Neural crest cell (in vitro differentiated cells): ENCODE measurements at regions not wholly inside any gene's neighbourhood (a gene's known extent, or its start where the extent isn't known, plus 50 kb on each side); places are given as distances from the start of the nearest gene placed in this dataset.
A peak's percentile ranks its signal among the peaks of the same experiment; 100 is the strongest.

Experiments used
- DNase-seq: peaks from one replicate; pipeline ENCODE4 v3.0.0; 2021; ENCODE audit warnings: low read depth, mixed read lengths, low spot score
- H3K27ac Mint-ChIP-seq: one replicate; pipeline ENCODE4 v1.8.0; 2021; ENCODE audit warnings: mild to moderate bottlenecking, mixed read lengths; ENCODE audit not compliant: unreplicated experiment
- H3K27me3 Mint-ChIP-seq: 2 replicates; pipeline ENCODE4 v1.8.0; 2021; ENCODE audit warnings: low read depth, mild to moderate bottlenecking, mixed read lengths
- H3K36me3 Mint-ChIP-seq: 2 replicates; pipeline ENCODE4 v1.8.0; 2021; ENCODE audit warnings: low read depth, mild to moderate bottlenecking, mixed read lengths
- H3K4me1 Mint-ChIP-seq: 2 replicates; pipeline ENCODE4 v1.8.0; 2021; ENCODE audit warnings: mixed read lengths
- H3K4me3 Mint-ChIP-seq: one replicate; pipeline ENCODE4 v1.8.0; 2021; ENCODE audit warnings: mild to moderate bottlenecking, mixed read lengths
- H3K9me3 Mint-ChIP-seq: 2 replicates; pipeline ENCODE4 v1.8.0; 2021; ENCODE audit warnings: mixed read lengths
- CTCF ChIP-seq: fragments of 200-600 bp; sonication (generic); conservative IDR thresholded peaks from 2 replicates; pipeline ENCODE4 v1.5.0; 2021; ENCODE audit warnings: antibody characterized with exemption, mild to moderate bottlenecking

DNA sequence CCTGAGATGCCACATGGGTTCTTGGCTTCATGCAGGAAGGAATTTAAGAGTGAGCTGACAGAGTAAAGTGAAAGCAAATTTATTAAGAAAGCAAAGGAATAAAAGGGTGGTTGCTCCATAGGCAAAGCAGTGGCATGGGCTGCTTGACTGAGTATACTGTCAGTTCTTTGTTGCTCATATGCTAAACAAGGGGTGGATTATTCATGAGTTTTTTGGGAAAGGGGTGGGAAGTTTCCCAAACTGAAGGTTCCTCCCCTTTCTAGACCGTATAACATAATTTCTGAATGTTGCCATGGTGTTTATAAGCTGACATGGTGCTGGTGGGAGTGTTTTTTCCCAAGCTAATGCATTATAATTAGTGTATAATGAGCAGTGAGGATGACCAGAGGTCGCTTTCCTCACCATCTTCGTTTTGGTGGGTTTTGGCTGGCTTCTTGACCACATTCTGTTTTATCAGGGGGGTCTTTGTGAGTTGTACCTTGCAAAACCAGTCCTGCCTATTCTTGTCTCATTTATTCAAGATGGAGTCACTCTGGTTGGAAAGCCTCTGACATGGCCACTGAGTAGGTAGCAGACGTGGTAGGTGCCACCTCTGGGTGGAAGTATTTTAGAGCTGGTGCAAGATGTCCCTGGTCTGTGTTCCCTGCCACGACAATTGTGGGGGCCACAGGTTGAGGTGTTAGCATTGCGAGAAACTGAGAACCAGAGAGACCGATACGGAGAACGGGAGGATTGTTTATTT, 107.5 kb upstream of the SDK1 start:
- peaks cover 75% of the 10 kb centered on the region for H3K4me1 Mint-ChIP-seq
- peak overlapping the region; percentile 96 for H3K27ac Mint-ChIP-seq
- TF ChIP-seq CTCF: no peak

DNA sequence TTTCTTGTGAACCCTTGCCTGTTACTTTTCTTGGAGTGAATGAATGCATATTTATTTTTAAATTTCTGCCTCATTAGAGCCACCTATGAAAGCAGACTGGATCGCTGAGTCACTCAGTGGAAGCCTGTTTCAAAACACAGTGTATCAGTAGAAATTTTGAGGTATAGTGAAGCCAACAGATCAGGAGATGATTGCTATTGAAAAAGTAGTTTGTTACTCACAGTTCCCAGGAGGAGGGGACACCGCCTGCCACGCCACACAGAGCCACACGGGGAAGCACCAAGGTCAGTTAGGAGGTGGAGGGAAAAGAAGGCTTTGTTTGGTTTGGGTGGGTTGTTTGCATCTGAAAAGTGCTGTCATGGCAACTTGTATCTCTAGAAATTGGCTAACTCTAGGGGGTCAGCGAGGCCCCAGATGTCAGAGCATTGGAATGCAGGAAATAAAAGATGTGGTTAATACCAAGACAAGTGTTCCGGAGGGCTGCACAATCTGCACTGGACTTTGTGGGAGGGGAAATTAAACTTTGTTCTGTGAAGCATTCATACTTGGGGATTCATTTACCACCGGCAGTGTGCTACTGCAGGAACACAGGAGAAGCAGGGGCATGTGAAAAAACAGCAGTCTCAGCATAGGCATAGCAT, 106.4 kb upstream of the SDK1 start:
- peaks cover 7% of the 10 kb centered on the region for H3K9me3 Mint-ChIP-seq
- peak; percentile 53 for DNase-seq
- H3K27me3 Mint-ChIP-seq: no peaks in the 10 kb centered on the region
- peak; percentile 54 for TF ChIP-seq CTCF
- peaks cover 11% of the 10 kb centered on the region for H3K36me3 Mint-ChIP-seq
- H3K4me3 Mint-ChIP-seq: peak overlapping the region; percentile 77
- H3K4me1 Mint-ChIP-seq: peaks cover 70% of the 10 kb centered on the region
- H3K27ac Mint-ChIP-seq: peak overlapping the region; percentile 96

More for the DNA sequence above, 107.5 kb upstream of the SDK1 start:
- Mint-ChIP-seq H3K36me3 (peaks cover 9% of the 10 kb centered on the region), H3K9me3 (peaks cover 7% of the 10 kb centered on the region), H3K27me3 (no peaks in the 10 kb centered on the region), H3K4me3 (peak overlapping the region; percentile 53)
- no peak for DNase-seq

GRCh38 chr7:3195160-3195559, 105.9 kb upstream of the SDK1 start:
- Mint-ChIP-seq H3K36me3 (peaks cover 14% of the 10 kb centered on the region), H3K27ac (peak overlapping the region; percentile 96), H3K4me3 (peak overlapping the region; percentile 77), H3K4me1 (peaks cover 70% of the 10 kb centered on the region), H3K27me3 (no peaks in the 10 kb centered on the region), H3K9me3 (peaks cover 7% of the 10 kb centered on the region)
- no peak for TF ChIP-seq CTCF
- no peak for DNase-seq

DNA sequence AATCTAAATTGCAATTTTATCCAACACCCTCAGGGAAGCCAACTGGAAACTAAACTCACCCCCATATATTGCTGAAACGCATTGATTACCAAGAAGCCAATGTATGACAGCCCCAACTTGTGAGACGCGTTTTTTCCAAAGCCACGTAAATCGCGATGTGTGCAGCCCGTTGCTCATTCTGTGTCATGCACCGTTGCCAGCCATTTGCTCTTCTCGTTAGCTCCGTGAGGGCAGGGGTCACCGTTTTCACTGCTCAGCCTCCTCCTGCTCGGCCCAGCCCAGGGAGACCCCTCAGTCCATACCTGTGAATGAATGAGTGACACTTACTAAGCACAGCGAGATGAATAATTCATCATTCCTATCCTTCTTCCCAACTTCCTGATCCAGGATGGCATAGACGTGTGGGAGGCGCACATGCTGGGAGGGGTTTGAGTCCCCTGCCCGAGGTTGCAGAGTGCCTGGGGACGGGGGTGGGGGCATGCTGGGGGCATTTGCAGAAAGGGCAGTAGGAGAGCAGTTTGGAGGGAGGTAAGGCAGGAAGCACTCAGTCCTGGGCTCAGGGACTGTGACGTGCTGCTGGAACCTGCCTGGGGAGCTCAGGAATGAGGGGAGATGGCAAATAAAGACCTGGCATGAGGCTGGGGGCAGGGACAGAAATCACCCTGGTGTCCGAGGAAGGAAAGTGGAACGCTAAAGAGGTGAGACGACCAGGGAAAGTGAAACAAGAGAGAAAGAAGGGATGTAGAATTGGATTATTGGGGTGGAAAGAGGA, 104.2 kb upstream of the SDK1 start:
- Mint-ChIP-seq H3K4me1 (peaks cover 75% of the 10 kb centered on the region), H3K9me3 (peaks cover 7% of the 10 kb centered on the region)

More for the DNA sequence above, 104.2 kb upstream of the SDK1 start:
- TF ChIP-seq CTCF: no peak
- Mint-ChIP-seq H3K4me3 (no peak overlapping the region), H3K27me3 (no peaks in the 10 kb centered on the region), H3K36me3 (peaks cover 14% of the 10 kb centered on the region), H3K27ac (peak overlapping the region; percentile 51)
- DNase-seq: no peak
